Right lobe of liver (tissue), 4 donors: ENCODE measurements at regions not wholly inside any gene's neighbourhood (a gene's known extent, or its start where the extent isn't known, plus 50 kb on each side); places are given as distances from the start of the nearest gene placed in this dataset.

Experiments used
- CTCF ChIP-seq, 4 donors: fragments of 200-600 bp in 3 of 4; fragments of 450-650 bp in 1 of 4; IDR thresholded peaks; one replicate each; pipeline versions ENCODE4 v1.5.1 to v1.8.0; 2016 to 2022; ENCODE audit warnings: antibody characterized with exemption in 4 of 4, mild to moderate bottlenecking in 2 of 4
- POLR2A ChIP-seq: fragments of 450-650 bp; IDR thresholded peaks from one replicate; pipeline ENCODE4 v1.6.1; 2017; ENCODE audit warnings: antibody characterized with exemption, mild to moderate bottlenecking
- donor health status: DM: no; HTN: no; CAD: no.
- donor health status: DM: no; HTN: no; CAD: no.
- donor health status: DM: no; HTN: yes; CAD: no.

- no peak for TF ChIP-seq POLR2A
- TF ChIP-seq CTCF (IDR thresholded peaks at IDR 0.05), result no peak
Measured at GRCh38 chr2:146786396-146786795, 1058.4 kb upstream of the ACVR2A start.
